Midbrain (tissue), 1 donor: ENCODE measurements at regions not wholly inside any gene's neighbourhood (a gene's known extent, or its start where the extent isn't known, plus 50 kb on each side); places are given as distances from the start of the nearest gene placed in this dataset.
"Not testable (repeated sequence)": the region's sequence is repeated elsewhere in the genome, so short reads cannot be mapped to it uniquely, and the experiment has no call there.

ENCODE experiments used
- DNase-seq: peaks from one replicate; lab custom pipeline; 2025; lab: John Stamatoyannopoulos, UW

DNA sequence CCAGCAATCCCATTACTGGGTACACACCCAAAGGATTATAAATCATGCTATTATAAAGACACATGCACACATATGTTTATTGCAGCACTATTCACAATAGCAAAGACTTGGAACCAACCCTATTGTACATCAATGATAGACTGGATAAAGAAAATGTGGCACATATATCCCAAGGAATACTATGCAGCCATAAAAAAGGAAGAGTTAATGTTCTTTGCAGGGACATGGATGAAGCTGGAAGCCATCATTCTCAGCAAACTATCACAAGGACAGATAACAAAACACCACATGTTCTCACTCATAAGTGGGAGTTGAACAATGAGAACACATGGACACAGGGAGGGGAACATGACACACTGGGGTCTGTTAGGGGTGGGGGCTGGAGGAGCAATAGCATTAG, 177.2 kb upstream of the TBX18 start:
- not testable (repeated sequence) for DNase-seq

DNA sequence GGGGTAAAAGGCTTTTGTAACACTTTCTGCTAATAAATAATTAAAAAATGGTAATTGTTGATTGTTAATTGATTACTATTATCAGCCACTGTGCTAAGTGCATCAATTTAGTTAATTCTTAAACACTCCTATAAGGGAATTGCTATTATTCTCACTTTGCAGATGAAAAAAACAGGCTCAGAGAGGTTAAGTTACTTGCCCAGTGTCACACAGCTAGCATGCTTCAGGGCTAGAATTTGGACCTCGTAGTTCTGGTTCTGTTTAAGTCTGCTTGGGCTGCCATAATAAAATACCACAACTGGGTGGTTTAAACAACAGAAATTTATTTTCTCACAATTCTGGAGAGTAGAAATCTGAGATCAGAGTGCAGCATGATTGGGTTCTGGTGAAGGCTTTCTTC, 164.8 kb upstream of the TBX18 start:
- DNase-seq: no peak

DNA sequence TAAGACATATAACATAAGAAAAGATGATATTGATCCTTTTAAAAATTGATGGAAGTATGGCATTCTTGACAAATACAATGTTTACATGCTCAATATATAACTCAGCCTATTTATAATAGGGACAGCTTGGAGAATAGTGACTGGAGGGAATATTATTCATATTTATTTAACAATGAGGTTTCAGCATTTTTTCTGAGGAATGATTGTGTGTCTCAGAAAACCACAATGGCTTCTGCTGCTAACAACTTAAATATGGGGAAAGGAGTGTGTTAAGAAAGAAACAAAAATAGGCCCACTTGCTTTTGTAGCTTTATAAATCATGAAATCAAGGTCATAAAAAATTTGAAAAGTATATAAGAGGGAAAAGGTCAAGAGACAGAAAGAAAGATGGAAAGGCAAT, 163.2 kb upstream of the TBX18 start:
- no peak for DNase-seq

DNA sequence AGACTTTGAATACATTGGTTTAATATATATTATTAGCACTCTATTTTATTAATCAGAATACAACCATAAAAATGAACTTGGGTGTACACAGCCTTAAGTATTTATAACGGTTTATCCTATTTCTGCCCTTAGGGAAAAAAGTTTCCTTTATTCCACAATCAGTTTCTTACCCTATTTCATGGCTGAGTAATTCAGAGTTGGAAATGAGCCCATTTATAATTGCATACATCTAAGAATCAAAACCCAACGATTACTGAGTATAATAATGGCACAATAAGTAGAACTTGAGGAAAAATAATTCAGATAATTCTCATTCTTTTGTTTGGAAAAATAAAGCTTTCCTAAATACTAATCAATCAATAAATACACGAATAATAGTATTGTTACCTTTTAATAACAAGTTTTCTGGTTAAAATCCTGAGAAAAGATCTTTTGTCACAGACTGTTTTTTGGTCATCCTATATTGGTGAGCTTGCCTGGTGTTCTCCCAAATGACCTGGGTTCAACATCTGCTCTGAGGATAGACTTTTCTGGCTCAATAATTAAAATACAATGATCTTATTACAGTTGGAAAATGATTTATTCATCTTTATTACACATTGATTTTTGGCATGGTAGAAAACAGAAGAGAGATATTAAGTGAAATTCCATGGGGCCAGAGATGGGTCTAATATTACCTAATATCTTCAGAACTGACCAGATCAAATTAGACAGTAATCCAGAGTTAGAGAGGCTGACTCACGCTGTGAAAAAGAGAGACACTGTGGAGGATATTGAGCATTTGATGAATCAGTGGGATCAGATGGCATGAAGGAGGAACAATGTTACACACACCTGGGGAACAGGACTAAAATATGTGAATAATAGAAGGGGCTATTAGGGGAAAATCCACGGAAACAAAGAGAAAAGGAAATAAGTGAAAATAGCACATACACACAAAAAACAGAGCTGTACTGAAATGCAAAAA, 162.1 kb upstream of the TBX18 start:
- DNase-seq: no peak

DNA sequence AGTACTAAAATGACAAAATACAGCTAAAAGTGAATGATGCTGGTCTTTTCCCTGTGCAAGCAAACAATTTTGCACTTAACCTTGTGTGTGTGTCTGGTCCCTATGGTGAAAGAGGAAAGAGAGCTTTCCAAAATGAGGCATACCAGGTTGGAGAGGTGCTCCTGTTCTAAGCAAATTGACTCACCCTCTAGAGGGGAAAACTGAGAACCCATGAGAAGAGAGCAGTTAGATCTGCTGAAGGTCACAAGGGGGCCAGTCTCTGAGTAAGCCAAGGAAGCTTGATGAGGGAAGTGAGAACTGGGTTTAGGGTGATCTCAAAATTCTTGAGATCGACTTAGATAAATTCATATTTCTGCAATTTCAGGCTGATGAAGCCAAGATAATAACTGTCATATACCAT, 157.5 kb upstream of the TBX18 start:
- no peak for DNase-seq

DNA sequence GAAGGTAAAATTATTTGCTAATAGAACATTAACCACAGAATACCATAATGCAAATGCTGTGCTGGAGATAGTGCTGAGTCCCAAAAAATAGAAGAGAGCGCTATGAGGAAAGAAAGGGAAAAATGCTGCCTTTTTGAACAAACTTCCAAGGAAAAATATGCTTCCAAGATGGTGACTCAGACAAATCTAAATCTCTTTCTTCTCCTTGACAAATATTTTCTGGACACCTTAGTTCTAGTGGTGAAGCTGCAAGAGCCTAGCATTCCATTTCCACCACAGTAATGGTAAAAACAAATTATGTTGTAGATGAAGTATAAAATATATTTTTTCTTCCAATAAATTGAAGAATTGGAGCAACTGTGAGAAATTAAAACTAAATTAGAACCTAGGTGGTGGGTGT, 155.6 kb upstream of the TBX18 start:
- DNase-seq: no peak

DNA sequence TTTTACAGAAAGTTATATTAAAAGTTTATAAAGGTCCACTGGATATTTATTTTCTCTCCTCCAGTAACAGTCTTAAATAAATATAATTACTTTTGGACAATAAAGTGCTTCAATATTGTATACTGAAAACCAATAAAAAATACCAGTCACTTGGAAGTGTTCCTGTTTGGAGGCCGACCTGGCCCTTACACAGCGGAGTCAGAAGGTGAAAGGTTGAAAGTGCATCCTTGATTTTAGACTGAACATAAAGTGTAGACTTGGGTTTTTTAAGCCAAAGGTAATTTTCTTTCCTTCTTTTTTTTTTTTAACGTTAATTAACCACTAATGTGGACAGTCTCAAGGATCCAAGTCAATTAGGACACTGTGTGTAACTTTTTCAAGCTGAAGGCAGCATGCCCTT, 152.3 kb upstream of the TBX18 start:
- no peak for DNase-seq

DNA sequence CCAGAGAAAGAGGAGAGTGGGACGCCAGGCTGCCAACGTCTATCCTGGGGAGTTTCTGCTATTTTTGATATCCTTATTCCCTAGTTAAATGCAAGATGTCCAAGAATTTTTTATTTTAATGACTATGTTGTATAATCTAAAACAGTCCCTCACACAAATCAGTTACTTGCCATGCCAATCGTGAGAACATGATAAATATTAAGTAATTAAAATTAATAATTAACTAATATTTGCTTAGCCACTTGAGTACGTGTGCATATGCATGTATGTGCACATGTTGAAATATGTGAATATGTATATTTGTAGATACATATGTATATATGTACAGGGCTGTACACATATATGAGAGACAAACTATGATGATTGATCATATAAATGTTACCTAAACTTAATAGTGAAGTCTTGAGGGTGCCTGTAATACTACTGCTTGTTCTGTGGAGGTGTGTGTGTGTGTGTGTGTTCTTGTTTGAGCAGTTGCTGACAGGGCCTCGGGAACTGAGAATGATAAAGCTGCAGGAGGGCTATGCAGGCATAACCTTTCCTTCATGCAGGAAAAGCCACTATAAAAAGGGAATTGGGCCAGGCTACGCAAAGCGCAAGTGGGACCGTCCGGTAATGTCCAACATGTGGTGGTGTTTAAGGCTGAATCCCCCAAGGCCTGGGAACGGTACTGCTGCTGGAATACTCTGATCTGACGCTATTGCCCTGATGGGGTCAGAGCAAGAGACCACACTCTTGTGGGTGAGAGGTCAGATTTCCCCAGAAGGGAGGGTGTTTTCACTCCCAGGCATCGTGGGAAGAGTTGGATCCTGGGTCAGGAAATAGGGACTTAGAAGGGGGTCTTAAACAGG, 148.3 kb upstream of the TBX18 start:
- no peak for DNase-seq

DNA sequence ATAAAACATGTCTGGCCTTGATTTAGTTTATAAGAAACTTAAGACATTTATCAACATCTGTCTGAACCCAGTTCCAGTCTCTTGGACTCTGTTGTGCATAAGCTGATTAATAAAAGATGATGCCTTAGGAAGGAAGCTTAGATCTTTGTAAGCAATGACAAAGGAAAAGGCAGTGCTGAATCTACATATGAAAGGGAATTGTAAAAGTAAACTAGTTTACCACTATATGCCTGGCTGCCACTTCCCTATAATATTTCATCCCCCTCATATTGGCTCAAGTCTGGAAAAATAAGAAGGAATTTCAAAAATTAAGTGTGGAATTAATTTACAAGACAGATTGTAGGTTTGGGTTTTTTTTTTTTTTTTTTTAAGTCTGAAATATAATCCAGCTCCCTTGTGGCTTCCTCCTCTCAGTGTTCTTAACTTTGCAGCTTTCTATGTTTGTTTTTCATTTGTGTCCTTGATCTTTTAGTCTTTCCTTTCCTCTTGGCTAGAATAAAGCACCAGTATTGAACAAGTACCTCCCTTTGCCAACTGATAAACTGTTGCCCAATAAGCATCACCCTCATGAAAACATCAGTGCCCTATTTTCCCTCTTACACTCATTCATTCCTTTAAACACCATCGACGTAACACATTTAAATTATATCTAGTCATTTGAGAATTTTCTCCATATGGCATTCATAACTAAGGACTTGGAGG, 146.7 kb upstream of the TBX18 start:
- no peak for DNase-seq

DNA sequence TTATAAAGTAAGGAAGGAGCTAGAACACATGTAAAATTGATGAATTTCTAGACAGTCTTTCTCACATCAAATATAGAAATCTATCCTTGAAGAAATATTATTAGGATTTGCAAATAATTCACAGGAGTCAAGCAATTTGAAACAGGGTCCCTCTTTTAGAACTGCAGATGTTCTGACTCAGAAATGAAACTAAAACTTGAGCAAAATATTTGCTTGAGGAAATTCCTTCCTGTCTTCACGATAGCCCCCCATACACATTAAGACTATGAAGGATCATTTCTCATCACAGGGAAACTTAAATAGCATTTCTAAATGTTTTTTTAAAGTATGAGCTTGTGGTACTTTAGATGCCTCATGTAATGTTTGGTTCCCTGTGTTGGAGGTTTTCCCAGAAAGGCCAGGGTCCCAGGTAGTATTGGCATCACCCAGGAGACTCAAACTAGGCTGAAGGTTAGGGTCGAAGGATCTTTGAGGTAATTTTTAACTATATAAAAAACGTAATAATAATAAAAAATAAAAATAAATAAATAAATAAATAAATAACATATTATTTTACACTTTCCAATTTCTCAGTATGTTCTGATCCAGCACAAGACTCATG, 144.0 kb upstream of the TBX18 start:
- DNase-seq: no peak

DNA sequence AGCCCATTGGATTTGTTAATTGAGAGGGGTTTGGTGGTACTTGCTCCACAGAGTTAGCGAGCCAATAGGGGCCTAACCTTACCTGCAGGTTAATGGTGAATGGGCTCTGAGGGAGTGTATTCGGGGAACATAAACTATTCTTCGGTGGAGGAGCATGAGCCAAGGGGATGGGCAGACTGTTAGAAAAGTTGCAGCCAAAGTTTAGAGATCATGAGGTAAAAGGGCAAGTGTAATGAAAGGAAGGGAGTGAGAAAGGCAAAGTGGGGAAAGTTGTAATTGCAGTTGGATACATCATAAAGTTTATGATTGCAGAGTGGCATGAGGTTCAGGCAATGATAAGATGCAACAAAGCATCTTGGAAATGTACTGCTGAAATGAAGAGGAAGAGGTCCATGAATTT, 142.1 kb upstream of the TBX18 start:
- DNase-seq: no peak

DNA sequence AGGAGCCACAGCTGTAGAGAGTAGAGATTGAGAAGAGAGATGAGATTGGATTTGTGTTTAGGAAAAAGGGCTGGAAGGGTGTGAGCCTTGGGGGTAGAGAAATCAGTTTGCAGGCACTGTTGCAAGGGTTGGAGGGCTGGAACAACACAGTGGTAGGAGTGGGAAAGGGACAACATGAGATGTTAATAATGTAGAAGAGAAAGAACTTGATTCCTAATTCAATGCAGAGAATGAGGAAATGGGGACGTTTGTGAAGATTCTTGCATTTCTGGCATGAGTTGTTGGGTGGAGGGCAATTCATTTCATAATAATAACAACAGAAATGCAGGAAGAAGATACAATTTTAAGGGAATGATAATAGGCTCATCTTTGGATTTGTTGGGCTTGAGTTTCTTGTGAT, 141.4 kb upstream of the TBX18 start:
- DNase-seq: no peak

DNA sequence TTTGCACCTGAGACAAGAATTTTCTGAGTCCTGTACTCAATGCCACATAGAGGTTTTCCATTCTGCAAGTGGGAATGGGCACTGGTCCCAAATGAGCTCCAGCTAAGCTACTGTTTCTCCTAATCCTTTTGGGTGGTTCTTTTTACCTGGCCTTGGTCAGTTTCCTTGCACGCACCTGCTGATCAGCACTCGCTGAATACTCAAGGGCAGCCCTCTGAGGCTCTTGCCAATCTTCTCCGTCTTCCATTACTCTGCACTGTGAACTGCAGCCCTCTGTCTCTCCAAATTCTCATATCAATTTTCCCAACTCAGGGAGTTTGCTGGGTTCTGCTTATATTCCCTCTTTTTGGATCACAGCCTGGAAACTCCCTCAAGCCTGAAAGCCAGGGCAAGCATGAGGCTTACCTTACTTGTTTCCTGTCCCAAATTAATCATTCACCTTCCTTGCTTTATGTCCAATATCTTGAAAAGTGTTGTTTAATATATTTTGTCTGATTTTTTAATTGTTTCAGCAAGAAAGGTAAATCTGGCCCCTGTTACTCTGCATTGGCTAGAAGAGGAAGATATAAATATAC, 138.0 kb upstream of the TBX18 start:
- no peak for DNase-seq

DNA sequence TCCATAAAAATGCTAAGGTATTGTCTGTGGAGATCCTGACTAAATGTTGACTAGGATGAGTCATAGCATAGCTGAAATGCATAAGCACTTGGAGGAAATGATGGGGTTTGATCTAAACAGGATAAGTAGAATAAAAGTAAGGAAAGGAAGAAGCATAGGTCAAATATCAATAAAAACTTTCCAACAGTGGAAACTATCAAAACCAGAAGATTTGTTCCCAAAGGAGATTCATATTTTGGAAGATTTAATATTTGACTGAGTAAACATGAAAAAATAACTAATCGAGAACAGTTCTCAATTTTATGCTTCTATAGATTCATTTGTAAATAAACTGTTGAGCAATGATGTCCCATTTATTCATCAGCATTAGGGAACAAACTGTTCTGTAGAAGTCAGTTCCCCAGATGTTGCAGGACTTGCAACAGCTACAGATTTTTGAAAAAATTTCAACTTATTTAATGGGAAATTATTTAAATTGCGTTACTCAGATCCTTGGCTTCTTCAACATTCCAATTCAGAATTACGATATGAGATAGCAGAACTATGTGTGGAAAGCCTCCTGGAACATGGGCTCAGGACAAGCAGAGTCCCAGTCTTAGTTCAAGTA, 133.7 kb upstream of the TBX18 start:
- no peak for DNase-seq

DNA sequence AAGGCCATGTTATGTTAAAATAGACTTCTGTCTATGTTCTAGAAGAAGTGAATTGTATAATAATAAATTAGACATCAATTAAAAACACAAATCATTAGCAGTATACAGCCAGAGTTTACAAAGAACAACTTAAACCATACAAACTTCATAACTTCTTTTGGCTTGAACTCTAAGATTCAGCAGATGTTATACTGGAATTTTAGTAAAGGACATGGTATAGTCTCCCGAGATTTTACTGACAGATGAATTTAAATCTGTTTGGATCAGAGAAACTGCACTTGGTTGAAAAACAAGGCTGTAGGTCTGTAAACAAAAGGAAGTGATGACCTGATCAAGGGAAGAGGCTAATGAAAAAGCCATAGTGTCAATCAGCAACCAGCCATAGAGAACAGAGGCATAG, 132.6 kb upstream of the TBX18 start:
- no peak for DNase-seq

DNA sequence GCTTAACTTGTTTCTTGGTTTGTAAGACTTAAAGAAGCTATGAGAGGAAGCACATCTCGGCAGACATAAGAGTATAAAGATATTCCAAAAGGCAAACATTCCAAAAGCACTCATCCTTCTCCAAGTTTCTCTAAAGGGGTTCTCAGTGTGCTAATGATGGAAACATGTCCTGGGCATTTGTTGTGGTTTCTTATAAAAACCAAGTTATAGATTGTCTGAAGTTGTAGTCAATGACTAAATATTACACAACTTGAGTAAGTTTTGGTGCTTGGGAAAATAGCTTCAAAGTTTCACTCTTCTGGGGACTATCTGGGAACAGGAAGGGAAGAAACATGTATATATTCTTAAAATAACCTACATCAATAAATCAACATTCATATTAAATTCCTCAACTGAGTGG, 128.3 kb upstream of the TBX18 start:
- DNase-seq: no peak

DNA sequence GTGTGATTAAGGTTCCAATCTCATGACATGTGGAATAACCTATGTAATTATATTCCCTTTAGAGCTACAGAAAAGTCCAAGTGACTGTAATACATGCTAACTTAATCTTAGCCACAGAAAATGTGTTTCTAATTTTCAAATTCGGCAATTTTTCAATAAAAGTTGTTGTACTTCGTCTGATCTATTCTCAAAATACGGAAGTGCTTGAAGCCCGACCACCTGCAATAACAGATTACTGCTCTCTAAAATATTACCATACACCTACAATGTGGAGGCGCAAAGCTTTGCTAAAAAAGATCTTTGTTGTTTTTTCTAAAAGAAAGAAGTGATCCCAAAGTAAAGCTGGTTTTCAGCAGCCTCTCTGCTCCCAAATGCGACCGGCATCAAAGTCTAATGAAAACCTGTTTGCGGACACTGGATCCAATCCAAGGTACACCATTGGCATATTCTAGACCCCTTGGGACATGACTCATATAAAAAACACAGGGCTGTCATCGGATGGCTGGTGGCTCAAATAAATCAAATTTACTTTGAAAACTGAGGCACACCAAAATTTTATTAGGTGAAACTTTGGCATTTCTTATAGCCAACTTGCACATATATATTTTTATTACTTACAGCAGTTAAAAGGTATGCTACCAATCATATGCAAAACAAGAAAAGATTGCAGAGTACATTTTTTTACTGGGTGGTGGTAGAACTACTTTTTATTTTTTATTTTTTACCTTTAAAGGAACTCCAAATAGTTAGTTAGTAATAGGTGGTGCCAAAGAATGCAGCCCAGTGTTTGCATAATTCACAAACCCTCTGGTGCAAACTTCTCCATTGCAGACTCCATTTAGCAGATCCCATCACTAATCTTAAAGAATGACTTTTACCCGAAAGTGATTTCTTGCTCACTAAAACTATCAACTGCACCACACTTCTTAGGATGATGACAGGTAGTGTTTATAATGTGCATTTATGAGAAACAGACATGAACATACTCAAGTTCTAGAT, 118.7 kb upstream of the TBX18 start:
- no peak for DNase-seq

DNA sequence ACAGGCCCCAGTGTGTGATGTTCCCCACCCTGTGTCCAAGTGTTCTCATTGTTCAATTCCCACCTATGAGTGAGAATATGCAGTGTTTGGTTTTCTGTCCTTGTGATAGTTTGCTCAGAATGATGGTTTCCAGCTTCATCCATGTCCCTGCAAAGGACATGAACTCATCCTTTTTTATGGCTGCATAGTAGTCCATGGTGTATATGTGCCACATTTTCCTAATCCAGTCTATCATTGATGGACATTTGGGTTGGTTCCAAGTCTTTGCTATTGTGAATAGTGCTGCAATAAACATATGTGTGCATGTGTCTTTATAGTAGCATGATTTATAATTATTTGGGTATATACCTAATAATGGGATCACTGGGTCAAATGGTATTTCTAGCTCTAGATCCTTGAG, 115.0 kb upstream of the TBX18 start:
- DNase-seq: not testable (repeated sequence)

DNA sequence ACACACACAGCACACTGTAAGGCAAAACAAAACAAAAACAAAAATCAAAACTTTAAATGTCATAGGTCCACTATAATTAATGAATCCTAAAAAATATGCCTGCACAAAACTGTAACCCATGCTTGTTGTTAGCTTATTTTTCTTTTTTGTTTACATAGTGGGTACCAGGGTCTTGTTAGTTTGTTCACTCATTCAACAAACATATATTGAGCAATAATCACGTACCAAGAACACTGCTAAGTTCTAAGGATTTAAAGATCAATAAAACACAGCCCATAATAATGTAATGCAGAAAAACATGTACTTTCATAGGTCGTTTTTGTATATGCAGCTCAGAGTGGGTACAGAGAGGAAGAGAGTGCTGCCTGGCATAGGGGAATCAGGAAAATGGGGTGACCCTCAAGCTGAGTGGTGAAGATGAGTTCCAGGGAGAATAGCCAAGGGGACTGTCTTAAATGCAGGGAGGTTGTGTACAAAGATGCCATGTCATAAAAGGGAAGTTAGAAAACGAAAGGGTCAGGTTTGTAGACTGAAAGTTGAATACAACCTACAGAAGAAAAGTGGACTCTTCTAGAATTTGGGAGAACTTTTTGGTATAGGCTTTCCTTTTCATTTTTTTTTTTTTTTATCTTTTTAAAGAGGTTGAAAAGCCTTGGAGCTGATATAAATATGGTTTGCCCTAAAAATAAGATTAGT, 113.3 kb upstream of the TBX18 start:
- no peak for DNase-seq
